ENCODE measurements at regions not wholly inside any gene's neighbourhood (a gene's known extent, or its start where the extent isn't known, plus 50 kb on each side); places are given as distances from the start of the nearest gene placed in this dataset.

DNA sequence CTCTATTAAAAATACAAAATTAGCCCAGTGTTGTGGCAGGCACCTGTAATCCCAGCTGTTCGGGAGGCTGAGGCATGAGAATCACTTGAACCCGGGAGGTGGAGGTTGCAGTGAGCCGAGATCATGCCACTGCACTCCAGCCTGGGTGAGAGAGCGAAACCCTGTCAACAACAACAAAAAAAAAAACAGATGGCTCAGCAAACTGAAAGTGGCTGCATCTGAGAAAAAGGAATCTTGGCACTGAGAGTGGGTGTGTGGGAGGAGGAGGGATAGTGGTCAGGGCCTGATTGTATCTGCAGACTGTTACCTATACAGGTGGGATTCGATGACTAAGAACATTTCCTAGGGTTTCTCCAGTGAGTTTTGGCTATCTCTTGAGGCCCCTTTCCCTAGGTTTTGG is 122.2 kb upstream of the BARHL2 start:
- DNase-seq, result no peak
- Mint-ChIP-seq H3K27me3 (ENCODE audit: insufficient read depth) (peaks cover 86% of the 10 kb centered on the region), H3K4me3 (no peak overlapping the region), H3K9me3 (no peaks in the 10 kb centered on the region), H3K27ac (no peak overlapping the region), H3K4me1 (peaks cover 59% of the 10 kb centered on the region), H3K36me3 (ENCODE audit: low read depth) (no peaks in the 10 kb centered on the region)
- Histone ChIP-seq H3K4me3 (ENCODE audit: low read length) (no peak overlapping the region), H3K27ac (ENCODE audit: low read depth, low read length) (no peak overlapping the region), H3K9me3 (ENCODE audit: control insufficient read depth, low read length) (no peaks in the 10 kb centered on the region), H3K4me1 (ENCODE audit: control insufficient read depth, insufficient read depth, low read length) (peaks cover 13% of the 10 kb centered on the region), H3K36me3 (ENCODE audit: control insufficient read depth, insufficient read depth, low read length) (no peaks in the 10 kb centered on the region), H3K9ac (ENCODE audit: extremely low read depth, low read length, poor library complexity, severe bottlenecking) (no peak overlapping the region), H3K27me3 (ENCODE audit: control insufficient read depth, insufficient read depth, low read length, poor library complexity, severe bottlenecking) (peaks cover 63% of the 10 kb centered on the region)
- 88 to 90% methylated on average over 5 of the region's 5 CpGs for WGBS, 2 experiments (ENCODE audit: insufficient coverage in 1 of 2, insufficient read length in 1 of 2)
- TF ChIP-seq, protein P1, sequence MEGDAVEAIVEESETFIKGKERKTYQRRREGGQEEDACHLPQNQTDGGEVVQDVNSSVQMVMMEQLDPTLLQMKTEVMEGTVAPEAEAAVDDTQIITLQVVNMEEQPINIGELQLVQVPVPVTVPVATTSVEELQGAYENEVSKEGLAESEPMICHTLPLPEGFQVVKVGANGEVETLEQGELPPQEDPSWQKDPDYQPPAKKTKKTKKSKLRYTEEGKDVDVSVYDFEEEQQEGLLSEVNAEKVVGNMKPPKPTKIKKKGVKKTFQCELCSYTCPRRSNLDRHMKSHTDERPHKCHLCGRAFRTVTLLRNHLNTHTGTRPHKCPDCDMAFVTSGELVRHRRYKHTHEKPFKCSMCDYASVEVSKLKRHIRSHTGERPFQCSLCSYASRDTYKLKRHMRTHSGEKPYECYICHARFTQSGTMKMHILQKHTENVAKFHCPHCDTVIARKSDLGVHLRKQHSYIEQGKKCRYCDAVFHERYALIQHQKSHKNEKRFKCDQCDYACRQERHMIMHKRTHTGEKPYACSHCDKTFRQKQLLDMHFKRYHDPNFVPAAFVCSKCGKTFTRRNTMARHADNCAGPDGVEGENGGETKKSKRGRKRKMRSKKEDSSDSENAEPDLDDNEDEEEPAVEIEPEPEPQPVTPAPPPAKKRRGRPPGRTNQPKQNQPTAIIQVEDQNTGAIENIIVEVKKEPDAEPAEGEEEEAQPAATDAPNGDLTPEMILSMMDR (conservative IDR thresholded peaks at IDR 0.05), result no peak

DNA sequence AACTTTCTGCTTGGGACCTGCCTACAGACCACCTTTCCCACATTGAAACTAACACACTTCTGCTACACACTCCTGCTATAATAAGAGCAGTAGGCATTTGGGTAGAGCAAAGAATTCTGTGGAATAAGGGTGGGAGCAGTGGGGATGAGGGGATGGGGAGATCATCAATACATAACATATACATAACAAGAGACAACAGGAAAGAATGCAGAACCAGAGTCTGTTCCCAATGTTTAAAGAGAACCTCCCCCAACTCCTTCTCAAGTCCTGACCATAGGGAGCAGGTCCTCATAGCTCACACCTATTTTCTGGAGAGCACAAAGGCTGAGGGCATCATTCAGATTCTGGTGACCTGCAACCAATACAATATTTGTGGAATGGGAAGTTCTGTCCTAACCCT is 121.6 kb upstream of the BARHL2 start:
- H3K4me1 ChIP-seq (ENCODE audit: control insufficient read depth, insufficient read depth, low read length), result peaks cover 13% of the 10 kb centered on the region
- no peaks in the 10 kb centered on the region for H3K9me3 Mint-ChIP-seq
- H3K36me3 ChIP-seq (ENCODE audit: control insufficient read depth, insufficient read depth, low read length), result no peaks in the 10 kb centered on the region
- no peaks in the 10 kb centered on the region for H3K9me3 ChIP-seq (ENCODE audit: control insufficient read depth, low read length)
- DNase-seq, result no peak
- no peak overlapping the region for H3K4me3 ChIP-seq (ENCODE audit: low read length)
- peaks cover 86% of the 10 kb centered on the region for H3K27me3 Mint-ChIP-seq (ENCODE audit: insufficient read depth)
- H3K36me3 Mint-ChIP-seq (ENCODE audit: low read depth), result no peaks in the 10 kb centered on the region
- peaks cover 63% of the 10 kb centered on the region for H3K27me3 ChIP-seq (ENCODE audit: control insufficient read depth, insufficient read depth, low read length, poor library complexity, severe bottlenecking)
- H3K4me1 Mint-ChIP-seq, result peaks cover 65% of the 10 kb centered on the region
- no peak overlapping the region for H3K9ac ChIP-seq (ENCODE audit: extremely low read depth, low read length, poor library complexity, severe bottlenecking)
- no peak overlapping the region for H3K4me3 Mint-ChIP-seq
- TF ChIP-seq, protein P1 (conservative IDR thresholded peaks at IDR 0.05), result no peak
- H3K27ac Mint-ChIP-seq, result no peak overlapping the region
- H3K27ac ChIP-seq (ENCODE audit: low read depth, low read length), result no peak overlapping the region

DNA sequence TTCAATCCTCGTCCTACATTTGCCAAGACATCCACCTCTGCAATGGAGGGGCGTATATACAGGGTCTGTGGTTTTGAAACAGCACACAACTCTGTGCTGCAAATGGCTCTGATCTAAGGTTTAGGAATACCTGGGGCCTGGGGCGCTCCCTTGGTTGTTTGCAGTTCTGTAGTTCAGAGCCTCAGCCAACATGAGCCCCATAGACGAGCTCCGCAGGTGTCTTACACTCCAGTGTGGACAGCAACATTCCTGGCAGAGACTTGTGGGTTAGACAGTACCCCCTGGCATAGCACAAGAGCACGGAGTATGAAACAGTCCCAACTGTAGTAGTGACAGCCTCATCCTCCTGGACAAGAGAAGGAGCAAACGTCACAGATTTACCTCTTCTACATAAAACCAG is 120.3 kb upstream of the BARHL2 start:
- Mint-ChIP-seq H3K4me1 (peaks cover 77% of the 10 kb centered on the region), H3K4me3 (no peak overlapping the region), H3K36me3 (ENCODE audit: low read depth) (no peaks in the 10 kb centered on the region), H3K9me3 (no peaks in the 10 kb centered on the region), H3K27me3 (ENCODE audit: insufficient read depth) (peaks cover 86% of the 10 kb centered on the region), H3K27ac (no peak overlapping the region)
- H3K27me3 ChIP-seq (ENCODE audit: control insufficient read depth, insufficient read depth, low read length, poor library complexity, severe bottlenecking), result peaks cover 60% of the 10 kb centered on the region
- DNase-seq, result peak; percentile 64
- peaks cover 20% of the 10 kb centered on the region for H3K4me1 ChIP-seq (ENCODE audit: control insufficient read depth, insufficient read depth, low read length)
- H3K4me3 ChIP-seq (ENCODE audit: low read length), result no peak overlapping the region
- WGBS, 2 experiments (ENCODE audit: insufficient coverage in 1 of 2, insufficient read length in 1 of 2), result 77 to 84% methylated on average over 4 to 7 of the region's 7 CpGs
- no peak overlapping the region for H3K9ac ChIP-seq (ENCODE audit: extremely low read depth, low read length, poor library complexity, severe bottlenecking)
- H3K27ac ChIP-seq (ENCODE audit: low read depth, low read length), result no peak overlapping the region
- TF ChIP-seq, protein P1 (conservative IDR thresholded peaks at IDR 0.05), result no peak
- H3K9me3 ChIP-seq (ENCODE audit: control insufficient read depth, low read length), result no peaks in the 10 kb centered on the region
- H3K36me3 ChIP-seq (ENCODE audit: control insufficient read depth, insufficient read depth, low read length), result no peaks in the 10 kb centered on the region

All from endodermal cell (in vitro differentiated cells).